Esophagus squamous epithelium (tissue), 5 donors: ENCODE measurements at regions not wholly inside any gene's neighbourhood (a gene's known extent, or its start where the extent isn't known, plus 50 kb on each side); places are given as distances from the start of the nearest gene placed in this dataset.

Experiments
- DNase-seq: peaks from one replicate; lab custom pipeline; 2025; lab: John Stamatoyannopoulos, UW
- H3K27ac ChIP-seq, 4 donors: fragments of 200-600 bp; sonication (generic); one replicate each; pipeline ENCODE4 v1.5.1; 2016 to 2019; ENCODE audit warnings: mild to moderate bottlenecking in 1 of 4
- H3K27me3 ChIP-seq, 4 donors: fragments of 200-600 bp; sonication (generic); 1 replicate in 3 of 4; 2 replicates in 1 of 4; pipeline versions ENCODE4 v1.5.1 to v1.6.0; 2017 to 2021; ENCODE audit warnings: antibody characterized with exemption in 1 of 4
- H3K36me3 ChIP-seq, 3 donors: fragments of 200-600 bp; sonication (generic); one replicate each; pipeline ENCODE4 v1.5.1; 2016 to 2019
- H3K4me1 ChIP-seq, 3 donors: fragments of 200-600 bp; sonication (generic); one replicate each; pipeline ENCODE4 v1.5.1; 2017 to 2019
- H3K4me3 ChIP-seq, 4 donors: fragments of 200-600 bp; sonication (generic); 1 replicate in 3 of 4; 2 replicates in 1 of 4; pipeline ENCODE4 v1.5.1; 2016 to 2019; ENCODE audit warnings: mild to moderate bottlenecking in 2 of 4, moderate library complexity in 1 of 4
- H3K9me3 ChIP-seq, 3 donors: fragments of 200-600 bp; sonication (generic); one replicate each; pipeline ENCODE4 v1.5.1; 2016 to 2019
- POLR2A ChIP-seq, 4 donors: fragments of 450-650 bp; IDR thresholded peaks; one replicate each; pipeline ENCODE4 v1.6.1; 2017; ENCODE audit warnings: antibody characterized with exemption in 4 of 4, mild to moderate bottlenecking in 4 of 4, moderate library complexity in 3 of 4
- WGBS, 2 donors: methylation state at CpG; one replicate each; pipeline ENCODE4 v1.1.5; 2018; 5-methylcytosine and 5-hydroxymethylcytosine counted together
- intact Hi-C: fragments of 100-400 bp; cut with DNase I; formaldehyde crosslinking; loops from one replicate; pipeline ENCODE4 v1.15.0; 2022
- TF ChIP-seq, protein P1 (sequence below), 6 experiments: fragments of 450-650 bp in 4 of 6; fragments of 200-600 bp in 2 of 6; sonication (generic) in 2 of 6; IDR thresholded peaks; one replicate each; pipeline ENCODE4 v1.5.1; 2016 to 2019; ENCODE audit warnings: antibody characterized with exemption in 6 of 6, mild to moderate bottlenecking in 4 of 6, moderate library complexity in 4 of 6
- donor health status: DM: yes; HTN: yes; CAD: no.

DNA sequence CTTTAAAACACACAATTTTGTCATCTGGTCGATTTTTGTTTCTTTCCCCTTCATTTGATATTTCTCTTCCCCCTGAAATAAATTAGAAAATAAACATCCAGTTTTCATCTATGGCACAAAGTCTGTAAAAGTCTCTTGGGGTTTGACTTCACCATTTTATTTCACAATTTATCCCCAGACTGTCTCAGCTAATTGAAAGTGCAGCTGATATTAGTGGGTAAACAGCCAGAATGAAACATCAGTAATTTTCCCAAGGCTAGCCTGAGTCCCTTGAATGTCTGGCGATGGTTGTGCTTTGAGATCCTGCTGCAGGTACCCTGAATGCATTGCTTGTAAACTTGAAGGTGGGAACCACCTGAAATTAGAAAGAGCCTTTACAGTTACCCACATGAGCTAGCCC is 60.6 kb upstream of the NEBL start:
- Histone ChIP-seq H3K9me3 (no peaks in the 10 kb centered on the region), H3K27me3 (no peaks in the 10 kb centered on the region), H3K4me1 (peaks cover 3 to 34% (median 4%) of the 10 kb centered on the region in 3 donors), H3K4me3 (no peak overlapping the region), H3K36me3 (peaks cover 0 to 9% (median 0%) of the 10 kb centered on the region in 3 donors), H3K27ac (no peak overlapping the region)
- TF ChIP-seq, protein P1, sequence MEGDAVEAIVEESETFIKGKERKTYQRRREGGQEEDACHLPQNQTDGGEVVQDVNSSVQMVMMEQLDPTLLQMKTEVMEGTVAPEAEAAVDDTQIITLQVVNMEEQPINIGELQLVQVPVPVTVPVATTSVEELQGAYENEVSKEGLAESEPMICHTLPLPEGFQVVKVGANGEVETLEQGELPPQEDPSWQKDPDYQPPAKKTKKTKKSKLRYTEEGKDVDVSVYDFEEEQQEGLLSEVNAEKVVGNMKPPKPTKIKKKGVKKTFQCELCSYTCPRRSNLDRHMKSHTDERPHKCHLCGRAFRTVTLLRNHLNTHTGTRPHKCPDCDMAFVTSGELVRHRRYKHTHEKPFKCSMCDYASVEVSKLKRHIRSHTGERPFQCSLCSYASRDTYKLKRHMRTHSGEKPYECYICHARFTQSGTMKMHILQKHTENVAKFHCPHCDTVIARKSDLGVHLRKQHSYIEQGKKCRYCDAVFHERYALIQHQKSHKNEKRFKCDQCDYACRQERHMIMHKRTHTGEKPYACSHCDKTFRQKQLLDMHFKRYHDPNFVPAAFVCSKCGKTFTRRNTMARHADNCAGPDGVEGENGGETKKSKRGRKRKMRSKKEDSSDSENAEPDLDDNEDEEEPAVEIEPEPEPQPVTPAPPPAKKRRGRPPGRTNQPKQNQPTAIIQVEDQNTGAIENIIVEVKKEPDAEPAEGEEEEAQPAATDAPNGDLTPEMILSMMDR (IDR thresholded peaks at IDR 0.05): no peak
- TF ChIP-seq POLR2A (IDR thresholded peaks at IDR 0.05): no peak
- no peak for DNase-seq
- 33 to 57% methylated on average over 2 of the region's 2 CpGs for WGBS, 2 donors
- intact Hi-C loops: no loop called here

DNA sequence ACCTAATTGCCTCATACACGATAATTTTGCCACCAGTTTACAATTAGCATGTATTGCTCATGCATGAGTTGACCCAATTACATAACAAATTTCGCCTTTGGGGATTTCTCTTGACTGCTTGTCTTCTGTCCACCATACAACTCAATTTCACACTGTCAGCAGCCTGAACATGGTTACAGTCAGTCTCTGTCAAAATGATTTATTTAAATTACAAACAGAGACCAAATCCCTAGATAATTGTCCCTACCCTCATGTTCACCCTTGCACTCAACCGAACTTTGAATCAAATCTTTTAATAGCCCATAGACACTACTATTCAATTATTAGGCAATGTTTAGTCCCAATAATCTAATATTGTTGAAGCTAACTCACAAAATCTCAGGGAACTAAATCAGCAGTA is 59.7 kb upstream of the NEBL start:
- Histone ChIP-seq H3K36me3 (peaks cover 0 to 9% (median 0%) of the 10 kb centered on the region in 3 donors), H3K27me3 (no peaks in the 10 kb centered on the region), H3K4me3 (no peak overlapping the region), H3K4me1 (peaks cover 0 to 25% (median 4%) of the 10 kb centered on the region in 3 donors), H3K9me3 (no peaks in the 10 kb centered on the region), H3K27ac (no peak overlapping the region)
- intact Hi-C loops: no loop called here
- 30 to 40% methylated on average over 3 of the region's 3 CpGs for WGBS, 2 donors
- no peak for DNase-seq
- no peak for TF ChIP-seq POLR2A (IDR thresholded peaks at IDR 0.05)
- TF ChIP-seq, protein P1 (IDR thresholded peaks at IDR 0.05): no peak

DNA sequence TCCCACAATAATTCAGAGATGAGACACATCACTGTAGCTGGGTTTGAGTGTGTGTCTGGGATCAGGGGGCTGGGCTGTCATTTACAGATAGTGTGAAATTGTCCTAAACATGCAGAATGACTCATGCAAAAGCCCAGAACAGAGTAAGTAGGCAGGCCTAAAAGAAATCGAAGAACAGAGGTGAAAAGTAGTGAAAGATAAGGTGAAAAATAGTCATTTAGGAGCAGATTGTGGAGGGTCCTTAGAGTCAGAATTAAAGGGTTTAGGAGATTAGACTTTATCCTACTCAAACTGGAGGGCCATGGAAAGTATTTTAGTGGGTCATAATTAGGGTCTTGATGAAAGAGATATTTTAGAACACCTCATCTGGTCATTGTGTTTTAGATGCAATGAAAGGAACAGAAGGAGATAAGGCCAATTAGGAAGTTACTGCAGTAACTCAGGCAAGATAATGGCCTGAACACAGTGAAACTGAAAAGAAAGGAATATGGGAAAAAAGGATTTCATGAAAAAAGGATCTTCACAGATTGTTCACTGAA is 58.3 kb upstream of the NEBL start:
- WGBS, 2 donors: 43 to 50% methylated on average over 1 of the region's 1 CpG
- Histone ChIP-seq H3K4me1 (peaks cover 0 to 20% (median 4%) of the 10 kb centered on the region in 3 donors), H3K9me3 (no peaks in the 10 kb centered on the region), H3K27ac (no peak overlapping the region), H3K4me3 (no peak overlapping the region), H3K27me3 (no peaks in the 10 kb centered on the region), H3K36me3 (peaks cover 0 to 9% (median 0%) of the 10 kb centered on the region in 3 donors)
- intact Hi-C loops: no loop called here
- no peak for DNase-seq
- no peak for TF ChIP-seq POLR2A (IDR thresholded peaks at IDR 0.05)
- TF ChIP-seq, protein P1 (IDR thresholded peaks at IDR 0.05): no peak

DNA sequence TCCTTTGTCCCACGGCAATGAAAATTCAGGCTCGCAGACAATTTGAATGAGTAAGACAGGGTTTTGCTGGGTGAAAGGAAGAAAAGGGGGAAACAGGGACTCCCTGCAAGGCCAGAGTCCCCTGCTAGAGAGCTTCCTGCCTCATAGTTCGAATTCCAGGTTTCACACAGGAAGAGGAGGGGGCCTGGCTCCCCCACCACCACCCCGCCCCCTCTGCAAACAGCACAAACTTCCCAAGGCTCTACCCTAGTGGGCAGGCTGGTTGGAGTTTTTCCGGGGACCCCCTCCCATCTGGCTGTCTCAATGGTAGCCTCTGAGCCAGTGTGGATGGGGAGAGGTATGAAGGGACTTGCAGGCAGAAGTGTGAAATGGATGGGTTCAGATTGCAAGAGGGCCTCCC is 57.4 kb upstream of the NEBL start:
- intact Hi-C loops: no loop called here
- WGBS, 2 donors: 66 to 76% methylated on average over 2 to 3 of the region's 5 CpGs

DNA sequence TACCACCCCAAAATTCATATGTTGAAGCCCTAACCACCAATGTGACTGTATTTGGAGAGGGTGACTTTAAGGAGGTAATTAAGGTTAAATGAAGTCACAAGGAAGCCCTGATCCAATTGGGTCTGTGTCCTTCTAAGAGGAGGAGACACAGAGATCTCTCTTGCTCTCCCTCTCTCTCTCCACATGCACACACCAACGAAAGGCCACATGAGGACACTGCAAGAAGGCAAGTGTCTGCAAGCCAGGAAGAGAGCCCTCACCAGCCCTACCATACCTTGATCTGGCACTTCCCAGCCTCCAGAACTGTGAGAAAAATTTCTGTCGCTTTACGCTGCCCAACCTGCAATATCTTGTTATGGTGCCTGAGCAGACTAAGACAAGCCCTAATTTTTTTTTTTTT is 56.0 kb upstream of the NEBL start:
- Histone ChIP-seq H3K4me3 (no peak overlapping the region), H3K36me3 (peaks cover 0 to 9% (median 0%) of the 10 kb centered on the region in 3 donors), H3K27ac (no peak overlapping the region), H3K27me3 (no peaks in the 10 kb centered on the region), H3K9me3 (no peaks in the 10 kb centered on the region), H3K4me1 (peaks cover 0 to 20% (median 4%) of the 10 kb centered on the region in 3 donors)
- intact Hi-C loops: no loop called here
- no peak for DNase-seq
- TF ChIP-seq, protein P1 (IDR thresholded peaks at IDR 0.05): no peak
- TF ChIP-seq POLR2A (IDR thresholded peaks at IDR 0.05): no peak
- WGBS, 2 donors: 82 to 83% methylated on average over 3 of the region's 3 CpGs

More for the DNA sequence above, 57.4 kb upstream of the NEBL start:
- Histone ChIP-seq H3K4me3 (no peak overlapping the region), H3K27ac (no peak overlapping the region), H3K9me3 (no peaks in the 10 kb centered on the region), H3K27me3 (no peaks in the 10 kb centered on the region), H3K4me1 (peaks cover 0 to 20% (median 4%) of the 10 kb centered on the region in 3 donors), H3K36me3 (peaks cover 0 to 9% (median 0%) of the 10 kb centered on the region in 3 donors)
- TF ChIP-seq POLR2A (IDR thresholded peaks at IDR 0.05): no peak
- TF ChIP-seq, protein P1 (IDR thresholded peaks at IDR 0.05): no peak
- no peak for DNase-seq
